ENCODE measurements at regions not wholly inside any gene's neighbourhood (a gene's known extent, or its start where the extent isn't known, plus 50 kb on each side); places are given as distances from the start of the nearest gene placed in this dataset.

- no peak for DNase-seq (ENCODE audit: extremely low read depth in 1 of 11, low read depth in 9 of 11, low spot score in 4 of 11)
Observed at GRCh38 chr10:113219446-113219845, 269.4 kb downstream of the TCF7L2 start.

DNA sequence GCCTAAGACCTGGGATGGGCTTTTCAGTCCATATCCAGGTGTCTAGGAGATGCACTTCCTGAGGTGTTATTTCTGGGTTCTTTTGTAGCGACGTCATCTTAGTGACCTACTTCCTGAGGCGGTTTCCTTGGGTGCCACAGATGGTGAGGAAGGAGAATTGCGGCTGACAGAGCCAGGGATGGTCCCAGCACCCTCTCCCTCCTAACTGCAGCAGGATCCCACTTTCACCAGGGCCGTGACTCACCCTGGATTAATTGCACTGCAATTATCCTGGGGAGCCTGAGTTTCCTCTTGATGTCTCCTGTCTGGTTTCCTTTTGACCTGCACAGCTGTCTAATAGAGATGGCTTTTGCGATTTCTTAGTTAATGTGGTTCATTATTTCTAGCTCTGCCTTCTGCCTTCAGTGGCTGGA is 271.7 kb downstream of the TCF7L2 start:
- no peak for DNase-seq (ENCODE audit: extremely low read depth in 1 of 11, low read depth in 9 of 11, low spot score in 4 of 11)

DNA sequence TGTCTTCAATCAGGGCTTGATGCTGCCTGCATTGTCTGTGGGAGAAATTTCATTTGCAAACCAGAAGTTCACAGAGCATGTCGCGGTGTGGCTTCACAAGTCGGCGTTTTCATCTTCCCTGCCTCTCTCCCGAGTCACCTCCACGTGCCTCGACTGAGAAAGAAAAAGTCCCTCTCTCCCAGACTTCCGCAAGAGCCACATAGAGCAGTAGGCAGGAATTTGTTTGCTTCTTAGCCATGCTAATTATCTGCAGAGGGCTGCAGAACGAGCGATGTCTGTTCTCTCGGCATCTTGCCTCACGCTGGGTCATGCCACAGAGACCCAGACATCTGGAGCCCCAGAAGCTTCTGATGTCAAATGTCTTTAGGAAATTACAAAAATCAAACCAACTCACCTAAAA is 272.2 kb downstream of the TCF7L2 start:
- DNase-seq (ENCODE audit: extremely low read depth in 1 of 11, low read depth in 9 of 11, low spot score in 4 of 11): no peak

- DNase-seq (ENCODE audit: extremely low read depth in 1 of 11, low read depth in 9 of 11, low spot score in 4 of 11): no peak
Observed at GRCh38 chr10:113225364-113225763, 275.3 kb downstream of the TCF7L2 start.

DNA sequence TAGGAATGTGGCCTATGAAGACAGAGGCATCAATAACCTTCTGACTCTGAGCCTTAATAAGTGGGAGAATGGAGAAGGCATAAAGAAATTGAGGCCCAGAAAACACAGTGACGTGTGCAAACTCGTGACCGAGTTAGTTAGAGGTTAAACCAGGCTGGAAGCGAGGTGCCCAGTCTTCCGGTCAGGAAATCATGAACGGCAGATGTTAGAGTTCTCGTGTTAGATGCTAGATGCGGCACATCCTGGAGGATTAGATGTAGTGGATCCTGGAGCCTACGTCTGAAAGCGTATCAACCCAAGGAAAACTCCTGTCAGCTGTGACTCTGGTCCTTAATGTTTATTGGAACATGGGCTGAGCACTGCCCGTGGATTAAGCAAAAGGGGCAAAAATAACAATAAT is 275.9 kb downstream of the TCF7L2 start:
- no peak for DNase-seq (ENCODE audit: extremely low read depth in 1 of 11, low read depth in 9 of 11, low spot score in 4 of 11)

GRCh38 chr10:113226399-113226798 is 276.4 kb downstream of the TCF7L2 start:
- no peak for DNase-seq (ENCODE audit: extremely low read depth in 1 of 11, low read depth in 9 of 11, low spot score in 4 of 11)

DNA sequence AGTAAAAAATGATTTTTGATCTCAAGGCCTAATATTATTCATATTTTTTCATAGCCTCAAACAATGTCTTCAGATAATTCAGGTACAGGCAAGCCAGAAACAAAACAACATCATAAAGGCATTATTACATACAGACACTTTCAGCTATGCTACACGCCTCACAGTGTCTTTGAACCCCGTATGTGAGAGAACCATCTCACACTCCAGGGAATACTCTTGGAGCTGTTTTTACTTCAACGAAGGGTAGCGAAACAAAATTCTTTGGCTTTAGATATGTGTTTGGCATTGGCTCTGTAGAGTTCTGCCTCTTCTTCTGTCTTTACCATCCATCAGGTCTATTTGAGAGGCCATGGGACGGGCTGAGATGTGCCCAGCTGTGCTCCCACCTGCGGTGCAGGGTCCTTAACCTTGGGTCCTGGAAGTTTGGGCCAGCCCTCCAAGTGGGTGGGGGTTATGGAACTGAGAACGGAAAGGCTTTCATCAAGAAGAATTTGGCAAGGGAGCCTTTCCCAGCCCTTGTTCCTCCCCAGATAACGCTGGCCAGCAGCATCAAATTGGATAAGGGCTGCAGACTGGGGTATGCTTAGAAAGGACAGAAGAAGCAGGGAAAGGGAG is 276.9 kb downstream of the TCF7L2 start:
- no peak for DNase-seq (ENCODE audit: extremely low read depth in 1 of 11, low read depth in 9 of 11, low spot score in 4 of 11)

DNA sequence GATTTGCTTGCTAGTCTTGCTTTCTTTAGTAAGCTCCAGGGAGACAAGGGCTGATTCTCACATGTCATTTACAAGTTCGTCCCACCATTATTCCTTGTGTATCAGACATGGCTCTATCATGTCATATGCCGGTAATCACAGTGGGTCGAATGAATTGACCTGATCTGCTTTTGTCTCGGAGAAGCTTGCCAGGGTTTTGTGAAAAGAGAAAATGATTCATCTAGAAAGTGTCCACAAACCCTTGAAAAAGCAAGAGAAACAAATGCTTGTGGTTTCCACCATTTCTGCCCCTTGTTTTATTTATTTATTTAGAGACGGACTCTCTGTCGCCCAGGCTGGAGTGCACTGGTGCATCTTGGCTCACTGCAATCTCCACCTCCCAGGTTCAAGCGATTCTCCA is 278.5 kb downstream of the TCF7L2 start:
- DNase-seq (ENCODE audit: extremely low read depth in 1 of 11, low read depth in 9 of 11, low spot score in 4 of 11): no peak

DNA sequence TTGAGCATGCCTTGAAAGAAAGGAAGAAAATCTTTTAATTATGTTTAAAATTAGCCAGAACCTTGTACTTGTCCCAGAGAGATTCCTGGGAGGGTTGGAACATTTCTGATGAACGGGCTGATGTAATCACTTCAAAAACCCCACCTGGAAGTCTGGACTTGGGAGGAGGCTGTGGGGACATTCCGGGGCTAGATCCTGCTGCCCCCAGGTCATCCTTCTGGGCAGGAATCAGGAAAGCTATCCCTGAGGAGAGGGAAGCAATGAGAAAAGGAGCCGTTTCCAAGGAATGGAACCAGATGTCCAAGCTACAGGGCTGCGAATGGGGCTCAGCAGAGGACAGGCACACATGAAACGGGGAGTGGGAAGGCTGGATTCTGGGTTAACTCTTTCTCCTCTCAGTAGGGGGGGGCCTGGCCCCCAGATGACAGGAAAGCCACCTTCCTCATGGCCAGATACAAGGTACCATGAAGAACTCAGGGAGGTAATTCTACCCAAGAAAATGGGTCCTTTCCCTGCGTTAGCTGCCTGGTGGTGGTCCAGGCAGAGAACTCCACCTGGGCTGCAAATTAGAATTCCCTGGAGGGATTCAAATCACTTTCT is 280.1 kb downstream of the TCF7L2 start:
- no peak for DNase-seq (ENCODE audit: extremely low read depth in 1 of 11, low read depth in 9 of 11, low spot score in 4 of 11)

GRCh38 chr10:113232928-113233511 is 283.0 kb downstream of the TCF7L2 start:
- no peak for DNase-seq (ENCODE audit: extremely low read depth in 1 of 11, low read depth in 9 of 11, low spot score in 4 of 11)

DNA sequence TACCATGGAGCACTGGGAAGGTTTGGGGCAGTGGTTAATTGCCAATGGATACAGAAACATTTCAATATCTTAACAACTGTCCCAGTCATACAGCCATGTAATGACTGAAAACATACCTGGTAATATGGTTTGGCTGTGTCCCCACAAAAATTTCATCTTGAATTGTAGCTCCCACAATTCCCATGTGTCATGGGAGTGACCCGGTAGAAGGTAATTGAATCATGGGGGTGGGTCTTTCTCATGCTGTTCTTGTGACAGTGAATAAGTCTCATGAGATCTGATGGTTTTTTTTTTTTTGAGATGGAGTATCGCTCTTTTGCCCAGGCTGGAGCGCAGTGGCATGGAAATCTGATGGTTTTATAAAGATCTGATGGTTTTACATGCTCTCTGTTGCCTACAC is 284.4 kb downstream of the TCF7L2 start:
- no peak for DNase-seq (ENCODE audit: extremely low read depth in 1 of 11, low read depth in 9 of 11, low spot score in 4 of 11)

DNA sequence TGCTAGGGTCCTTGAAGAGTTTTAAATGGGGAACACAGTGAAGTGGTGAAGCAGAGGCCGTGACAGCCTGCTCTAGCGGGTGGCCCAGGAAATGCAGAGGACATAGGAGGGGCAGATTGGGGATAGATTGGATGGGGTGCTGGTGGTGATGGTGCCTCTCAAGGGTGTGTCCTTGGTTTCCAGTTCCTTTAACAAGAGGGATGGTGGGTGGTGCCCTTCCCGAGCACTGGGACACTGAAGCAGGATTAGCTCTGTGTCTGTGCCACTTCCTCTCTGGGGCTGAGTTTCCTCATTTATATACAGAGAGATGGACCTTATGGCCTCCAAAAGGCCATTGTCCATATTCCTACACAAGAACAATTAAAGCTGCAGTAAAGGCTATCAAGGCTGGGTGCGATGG is 285.5 kb downstream of the TCF7L2 start:
- no peak for DNase-seq (ENCODE audit: extremely low read depth in 1 of 11, low read depth in 9 of 11, low spot score in 4 of 11)

- DNase-seq (ENCODE audit: extremely low read depth in 1 of 11, low read depth in 9 of 11, low spot score in 4 of 11): no peak
Observed at GRCh38 chr10:113236998-113237397, 287.0 kb downstream of the TCF7L2 start.

- DNase-seq (ENCODE audit: extremely low read depth in 1 of 11, low read depth in 9 of 11, low spot score in 4 of 11): no peak
Observed at GRCh38 chr10:113239566-113240350, 289.7 kb downstream of the TCF7L2 start.

- DNase-seq (ENCODE audit: extremely low read depth in 1 of 11, low read depth in 9 of 11, low spot score in 4 of 11): no peak
Observed at GRCh38 chr10:113240736-113241135, 290.7 kb downstream of the TCF7L2 start.

GRCh38 chr10:113241599-113242360 is 291.7 kb downstream of the TCF7L2 start:
- no peak for DNase-seq (ENCODE audit: extremely low read depth in 1 of 11, low read depth in 9 of 11, low spot score in 4 of 11)

DNA sequence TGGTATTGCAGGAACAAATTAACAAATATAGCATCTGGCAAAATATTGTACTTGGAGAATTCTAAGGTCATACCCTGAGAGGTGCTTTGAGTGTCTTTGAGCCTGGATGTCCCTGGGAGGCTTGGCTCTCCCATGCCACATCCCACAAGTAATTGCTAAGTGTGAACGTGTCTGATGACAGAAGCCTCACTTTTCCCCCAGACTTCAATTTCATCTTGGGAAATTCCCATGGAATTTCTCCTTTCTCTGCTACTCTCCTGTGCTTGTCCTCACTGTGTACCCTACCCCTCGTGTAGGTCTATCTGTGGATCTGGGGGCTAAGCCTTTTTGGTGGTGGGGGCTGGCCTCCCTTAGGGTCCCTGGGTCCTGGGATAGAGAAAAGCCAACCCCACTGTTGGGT is 293.3 kb downstream of the TCF7L2 start:
- no peak for DNase-seq (ENCODE audit: extremely low read depth in 1 of 11, low read depth in 9 of 11, low spot score in 4 of 11)

DNA sequence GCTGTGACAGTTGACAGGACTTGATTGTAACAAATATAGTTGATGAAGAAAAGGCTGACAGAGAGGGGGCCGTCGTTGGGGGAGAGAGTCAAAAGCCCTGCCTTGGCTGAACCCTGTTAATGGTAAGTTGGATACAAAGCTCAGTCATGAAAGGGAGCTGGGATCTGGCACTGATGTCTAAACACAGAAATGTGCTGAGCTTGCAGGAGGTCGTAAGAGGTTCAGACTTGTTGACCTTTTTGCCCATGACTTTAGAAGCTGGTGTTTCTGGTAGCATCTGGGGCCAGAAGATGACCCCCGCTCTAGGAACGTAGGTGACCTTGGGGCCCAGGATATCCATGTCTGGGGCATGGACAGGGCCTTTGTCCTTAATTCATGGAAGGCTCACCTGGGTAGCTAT is 294.7 kb downstream of the TCF7L2 start:
- no peak for DNase-seq (ENCODE audit: extremely low read depth in 1 of 11, low read depth in 9 of 11, low spot score in 4 of 11)

- no peak for DNase-seq (ENCODE audit: extremely low read depth in 1 of 11, low read depth in 9 of 11, low spot score in 4 of 11)
Observed at GRCh38 chr10:113245286-113245685, 295.2 kb downstream of the TCF7L2 start.

GRCh38 chr10:113247050-113247449 is 297.0 kb downstream of the TCF7L2 start:
- no peak for DNase-seq (ENCODE audit: extremely low read depth in 1 of 11, low read depth in 9 of 11, low spot score in 4 of 11)
